ENCODE measurements at regions not wholly inside any gene's neighbourhood (a gene's known extent, or its start where the extent isn't known, plus 50 kb on each side); places are given as distances from the start of the nearest gene placed in this dataset.

GRCh38 chr7:10799475-10799874, 174.2 kb upstream of the PHF14 start:
- Histone ChIP-seq H3K27ac (no peak overlapping the region), H3K27me3 (no peaks in the 10 kb centered on the region), H3K4me3 (no peak overlapping the region), H3K36me3 (no peaks in the 10 kb centered on the region), H3K9me3 (no peaks in the 10 kb centered on the region), H3K4me1 (no peaks in the 10 kb centered on the region)
- WGBS, 2 donors: 92 to 96% methylated on average over 5 of the region's 5 CpGs
- TF ChIP-seq CTCF (IDR thresholded peaks at IDR 0.05) (no peak), POLR2AphosphoS5 (IDR thresholded peaks at IDR 0.05) (no peak), EP300 (IDR thresholded peaks at IDR 0.05) (no peak), POLR2A (IDR thresholded peaks at IDR 0.05) (no peak)
- no peak for DNase-seq
- intact Hi-C loops (cut with DNase I): no loop called here

GRCh38 chr7:10802011-10802410, 171.7 kb upstream of the PHF14 start:
- no peaks in the 10 kb centered on the region for H3K4me1 ChIP-seq
- no peaks in the 10 kb centered on the region for H3K9me3 ChIP-seq
- no peak for DNase-seq
- WGBS, 2 donors: 81 to 86% methylated on average over 4 of the region's 4 CpGs
- H3K4me3 ChIP-seq: no peak overlapping the region
- H3K27ac ChIP-seq: no peak overlapping the region
- intact Hi-C loops (cut with DNase I): no loop called here
- H3K27me3 ChIP-seq: no peaks in the 10 kb centered on the region
- TF ChIP-seq POLR2A (IDR thresholded peaks at IDR 0.05) (no peak), CTCF (IDR thresholded peaks at IDR 0.05) (no peak), EP300 (IDR thresholded peaks at IDR 0.05) (no peak), POLR2AphosphoS5 (IDR thresholded peaks at IDR 0.05) (no peak)
- no peaks in the 10 kb centered on the region for H3K36me3 ChIP-seq

- Histone ChIP-seq H3K9me3 (no peaks in the 10 kb centered on the region), H3K36me3 (no peaks in the 10 kb centered on the region), H3K4me3 (no peak overlapping the region), H3K4me1 (no peaks in the 10 kb centered on the region), H3K27me3 (no peaks in the 10 kb centered on the region), H3K27ac (no peak overlapping the region)
- DNase-seq: no peak
- WGBS, 2 donors: 86% methylated on average over 2 of the region's 2 CpGs
- intact Hi-C loops (cut with DNase I): no loop called here
- no peak for TF ChIP-seq POLR2A (IDR thresholded peaks at IDR 0.05)
- TF ChIP-seq POLR2AphosphoS5 (IDR thresholded peaks at IDR 0.05): no peak
- no peak for TF ChIP-seq EP300 (IDR thresholded peaks at IDR 0.05)
- TF ChIP-seq CTCF (IDR thresholded peaks at IDR 0.05): no peak
Observed at GRCh38 chr7:10802526-10802925, 171.1 kb upstream of the PHF14 start.

- WGBS, 2 donors: 70 to 79% methylated on average over 4 of the region's 4 CpGs
- intact Hi-C loops (cut with DNase I): no loop called here
Observed at GRCh38 chr7:10803720-10804119, 170.0 kb upstream of the PHF14 start.

More at GRCh38 chr7:10803720-10804119, 170.0 kb upstream of the PHF14 start:
- Histone ChIP-seq H3K9me3 (no peaks in the 10 kb centered on the region), H3K27me3 (no peaks in the 10 kb centered on the region), H3K27ac (no peak overlapping the region), H3K36me3 (no peaks in the 10 kb centered on the region), H3K4me3 (no peak overlapping the region), H3K4me1 (no peaks in the 10 kb centered on the region)
- TF ChIP-seq POLR2A (IDR thresholded peaks at IDR 0.05) (no peak), CTCF (IDR thresholded peaks at IDR 0.05) (no peak), EP300 (IDR thresholded peaks at IDR 0.05) (no peak), POLR2AphosphoS5 (IDR thresholded peaks at IDR 0.05) (no peak)
- no peak for DNase-seq

All from sigmoid colon (tissue), 6 donors.